ENCODE measurements at regions not wholly inside any gene's neighbourhood (a gene's known extent, or its start where the extent isn't known, plus 50 kb on each side); places are given as distances from the start of the nearest gene placed in this dataset.

DNA sequence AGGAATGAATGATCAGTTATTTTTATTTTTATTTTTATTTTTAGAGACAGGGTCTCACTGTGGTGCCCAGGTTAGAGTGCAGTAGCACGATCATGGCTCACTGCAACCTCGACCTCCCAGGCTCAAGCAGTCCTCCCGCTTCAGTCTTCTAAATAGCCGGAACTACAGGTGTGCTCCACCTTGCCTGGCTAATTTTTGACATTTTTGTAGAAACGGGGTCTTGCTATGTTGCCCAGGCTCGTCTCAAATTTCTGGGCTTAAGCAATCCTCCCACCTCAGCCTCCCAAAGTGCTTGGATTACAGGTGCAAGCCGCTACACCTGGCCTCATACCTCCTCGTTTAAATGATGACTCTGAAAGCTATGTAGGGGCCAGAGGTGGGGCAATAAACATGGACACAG lies 706.0 kb downstream of the MED13L start:
- Mint-ChIP-seq H3K4me1 (no peaks in the 10 kb centered on the region), H3K9me3 (peaks cover 4% of the 10 kb centered on the region), H3K4me3 (no peak overlapping the region), H3K27ac (no peak overlapping the region), H3K36me3 (ENCODE audit: low read depth) (no peaks in the 10 kb centered on the region), H3K27me3 (no peaks in the 10 kb centered on the region)
- ATAC-seq (ENCODE audit: low read depth) (no peak), DNase-seq (no peak)
- ChIA-PET POLR2A (no interaction called here), CTCF (no interaction called here)
- TF ChIP-seq, protein P1, sequence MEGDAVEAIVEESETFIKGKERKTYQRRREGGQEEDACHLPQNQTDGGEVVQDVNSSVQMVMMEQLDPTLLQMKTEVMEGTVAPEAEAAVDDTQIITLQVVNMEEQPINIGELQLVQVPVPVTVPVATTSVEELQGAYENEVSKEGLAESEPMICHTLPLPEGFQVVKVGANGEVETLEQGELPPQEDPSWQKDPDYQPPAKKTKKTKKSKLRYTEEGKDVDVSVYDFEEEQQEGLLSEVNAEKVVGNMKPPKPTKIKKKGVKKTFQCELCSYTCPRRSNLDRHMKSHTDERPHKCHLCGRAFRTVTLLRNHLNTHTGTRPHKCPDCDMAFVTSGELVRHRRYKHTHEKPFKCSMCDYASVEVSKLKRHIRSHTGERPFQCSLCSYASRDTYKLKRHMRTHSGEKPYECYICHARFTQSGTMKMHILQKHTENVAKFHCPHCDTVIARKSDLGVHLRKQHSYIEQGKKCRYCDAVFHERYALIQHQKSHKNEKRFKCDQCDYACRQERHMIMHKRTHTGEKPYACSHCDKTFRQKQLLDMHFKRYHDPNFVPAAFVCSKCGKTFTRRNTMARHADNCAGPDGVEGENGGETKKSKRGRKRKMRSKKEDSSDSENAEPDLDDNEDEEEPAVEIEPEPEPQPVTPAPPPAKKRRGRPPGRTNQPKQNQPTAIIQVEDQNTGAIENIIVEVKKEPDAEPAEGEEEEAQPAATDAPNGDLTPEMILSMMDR (IDR thresholded peaks at IDR 0.05), result no peak
- intact Hi-C loops (cut with micrococcal nuclease), result no loop called here

DNA sequence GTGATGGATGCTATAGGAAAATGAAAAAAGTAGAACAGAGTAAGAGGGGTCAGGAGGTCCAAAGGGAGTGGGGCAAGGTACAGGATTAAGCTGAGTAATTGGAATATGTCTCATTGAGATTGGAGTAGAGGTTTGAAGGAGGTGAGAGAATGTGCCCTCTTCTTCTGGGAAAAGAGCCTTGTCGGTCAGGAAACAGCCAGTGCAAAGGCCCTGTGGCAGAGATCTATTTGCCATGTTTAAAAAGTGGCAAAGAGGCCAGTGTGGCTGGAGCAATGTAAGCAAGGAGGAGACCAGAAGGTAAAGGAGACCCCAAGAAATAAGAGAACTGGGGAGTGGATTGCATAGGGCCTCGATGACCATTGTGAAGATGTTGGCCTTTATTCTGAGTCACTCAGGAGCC lies 706.5 kb downstream of the MED13L start:
- CTCF ChIA-PET, result no interaction called here
- no peak for DNase-seq
- ATAC-seq (ENCODE audit: low read depth), result no peak
- POLR2A ChIA-PET, result no interaction called here
- TF ChIP-seq, protein P1 (IDR thresholded peaks at IDR 0.05), result no peak
- H3K9me3 Mint-ChIP-seq, result peaks cover 4% of the 10 kb centered on the region
- no peaks in the 10 kb centered on the region for H3K4me1 Mint-ChIP-seq
- intact Hi-C loops (cut with micrococcal nuclease), result no loop called here
- H3K36me3 Mint-ChIP-seq (ENCODE audit: low read depth), result no peaks in the 10 kb centered on the region
- no peaks in the 10 kb centered on the region for H3K27me3 Mint-ChIP-seq
- no peak overlapping the region for H3K4me3 Mint-ChIP-seq
- no peak overlapping the region for H3K27ac Mint-ChIP-seq

DNA sequence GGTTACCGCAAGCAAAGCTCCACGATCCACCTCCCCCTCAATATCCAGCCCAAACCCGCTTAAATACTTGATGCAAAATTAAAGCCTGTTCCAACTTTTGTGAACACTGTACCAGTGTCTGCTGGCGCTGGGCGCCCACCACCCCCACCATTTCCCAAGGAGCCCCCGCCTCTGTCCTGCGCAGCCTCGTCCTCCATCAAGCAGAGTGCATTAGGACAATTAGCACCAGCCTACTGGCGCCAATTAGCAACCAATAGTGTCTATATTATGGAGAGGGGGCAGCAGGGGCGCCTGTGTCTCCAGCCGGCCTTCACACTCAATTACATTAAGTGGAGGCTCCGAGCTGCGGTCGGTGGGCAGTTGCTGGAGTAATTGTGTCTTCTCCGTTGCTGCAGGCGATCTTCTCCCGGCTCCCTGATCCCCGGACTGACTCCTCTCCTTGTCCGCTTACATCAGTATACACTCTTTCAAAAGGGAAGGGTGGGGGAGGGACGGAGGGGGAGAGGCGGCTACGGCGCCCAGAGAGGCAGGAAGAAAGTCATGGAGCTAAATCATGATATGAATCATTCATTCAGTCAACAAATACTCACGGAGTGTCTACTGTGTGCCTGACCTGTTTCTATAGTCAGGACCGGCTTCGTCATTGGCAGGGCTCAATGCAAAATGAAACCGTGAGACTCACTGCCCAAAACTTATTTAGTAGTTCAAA lies 707.3 kb downstream of the MED13L start:
- intact Hi-C loops (cut with micrococcal nuclease), result no loop called here
- peaks cover 4% of the 10 kb centered on the region for H3K9me3 Mint-ChIP-seq
- ChIA-PET CTCF (no interaction called here), POLR2A (no interaction called here)
- H3K4me1 Mint-ChIP-seq, result no peaks in the 10 kb centered on the region
- TF ChIP-seq, protein P1 (IDR thresholded peaks at IDR 0.05), result no peak
- no peak overlapping the region for H3K27ac Mint-ChIP-seq
- H3K27me3 Mint-ChIP-seq, result no peaks in the 10 kb centered on the region
- no peaks in the 10 kb centered on the region for H3K36me3 Mint-ChIP-seq (ENCODE audit: low read depth)
- DNase-seq (no peak), ATAC-seq (ENCODE audit: low read depth) (no peak)
- no peak overlapping the region for H3K4me3 Mint-ChIP-seq

DNA sequence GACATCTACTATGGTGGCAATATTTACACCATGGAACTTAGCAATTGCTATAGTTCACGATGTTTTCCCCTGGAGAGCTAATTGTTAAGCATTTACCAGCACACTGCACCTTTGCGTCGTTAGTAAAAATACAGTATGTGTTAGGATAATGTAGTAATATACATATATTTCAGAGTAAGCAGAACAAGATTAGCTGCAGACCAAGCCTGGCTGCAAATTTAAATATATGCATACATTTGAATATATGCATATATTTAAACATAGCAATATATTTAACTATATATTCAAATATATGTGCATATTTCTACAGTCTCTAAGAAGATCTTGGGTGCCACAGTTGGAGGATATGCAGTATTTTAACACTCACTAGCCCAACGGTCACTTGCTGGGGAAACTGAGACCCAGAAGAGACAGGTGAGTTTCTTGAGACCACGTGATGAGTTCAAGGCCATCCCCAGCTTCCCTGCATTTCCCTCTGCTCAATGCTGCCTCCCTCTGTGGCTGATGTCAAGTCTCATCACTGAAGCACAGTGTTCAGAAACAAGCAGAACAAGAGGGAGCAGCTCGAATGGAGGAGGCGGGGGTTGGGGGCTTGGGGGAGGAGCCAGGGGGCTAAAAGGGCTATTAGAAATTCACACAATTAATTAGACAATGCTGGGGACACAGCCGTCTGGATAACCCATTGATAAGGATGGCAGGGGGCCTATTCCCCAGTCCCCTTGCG lies 708.0 kb downstream of the MED13L start:
- Mint-ChIP-seq H3K4me3 (no peak overlapping the region), H3K9me3 (peaks cover 4% of the 10 kb centered on the region), H3K36me3 (ENCODE audit: low read depth) (no peaks in the 10 kb centered on the region), H3K4me1 (no peaks in the 10 kb centered on the region), H3K27me3 (peaks cover 3% of the 10 kb centered on the region), H3K27ac (no peak overlapping the region)
- ATAC-seq (ENCODE audit: low read depth) (no peak), DNase-seq (no peak)
- TF ChIP-seq, protein P1 (IDR thresholded peaks at IDR 0.05), result no peak
- POLR2A ChIA-PET, result no interaction called here
- CTCF ChIA-PET, result no interaction called here
- intact Hi-C loops (cut with micrococcal nuclease), result no loop called here

DNA sequence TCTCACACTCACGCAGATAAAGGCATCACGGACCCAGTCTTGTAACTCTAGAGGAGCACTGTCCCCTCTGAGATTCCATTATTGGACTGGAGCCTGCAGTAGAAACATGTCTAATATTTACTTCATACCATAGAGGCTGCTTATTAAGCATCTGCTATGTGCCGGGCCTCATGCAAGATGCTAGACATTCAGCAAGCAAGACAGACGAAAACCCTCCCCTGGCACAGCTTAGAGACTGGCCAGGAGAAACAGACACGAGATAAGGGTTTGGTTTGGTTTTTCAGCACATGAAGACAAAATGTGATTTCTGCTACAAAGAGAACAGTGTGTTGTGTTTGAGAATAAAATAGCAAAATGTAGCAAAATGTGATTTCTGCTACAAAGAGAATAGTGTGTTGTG lies 719.2 kb downstream of the MED13L start:
- CTCF ChIA-PET, result no interaction called here
- Mint-ChIP-seq H3K27me3 (no peaks in the 10 kb centered on the region), H3K4me3 (no peak overlapping the region), H3K27ac (no peak overlapping the region), H3K4me1 (no peaks in the 10 kb centered on the region), H3K36me3 (ENCODE audit: low read depth) (no peaks in the 10 kb centered on the region), H3K9me3 (no peaks in the 10 kb centered on the region)
- ATAC-seq (ENCODE audit: low read depth) (no peak), DNase-seq (no peak)
- intact Hi-C loops (cut with micrococcal nuclease), result no loop called here
- TF ChIP-seq, protein P1 (IDR thresholded peaks at IDR 0.05), result no peak
- POLR2A ChIA-PET, result no interaction called here

Data from activated B cell treated with CpG ODN at 0.5 μM for 24 hours (primary cell).